Limb (tissue), 2 donors: ENCODE measurements at regions not wholly inside any gene's neighbourhood (a gene's known extent, or its start where the extent isn't known, plus 50 kb on each side); places are given as distances from the start of the nearest gene placed in this dataset.

ENCODE experiments used
- DNase-seq, 2 donors: peaks; one replicate each; pipeline ENCODE4 v3.0.0-alpha.2; 2016; ENCODE audit errors: extremely low spot score in 2 of 2

- no peak for DNase-seq
Measured at GRCh38 chr12:63264629-63265028, 113.6 kb upstream of the AVPR1A start.

- DNase-seq = no peak
Measured at GRCh38 chr12:63250486-63250885, 99.5 kb upstream of the AVPR1A start.

- DNase-seq = no peak
Measured at GRCh38 chr12:63238892-63239291, 87.9 kb upstream of the AVPR1A start.

- no peak for DNase-seq
Measured at GRCh38 chr12:63232896-63233295, 81.9 kb upstream of the AVPR1A start.

DNA sequence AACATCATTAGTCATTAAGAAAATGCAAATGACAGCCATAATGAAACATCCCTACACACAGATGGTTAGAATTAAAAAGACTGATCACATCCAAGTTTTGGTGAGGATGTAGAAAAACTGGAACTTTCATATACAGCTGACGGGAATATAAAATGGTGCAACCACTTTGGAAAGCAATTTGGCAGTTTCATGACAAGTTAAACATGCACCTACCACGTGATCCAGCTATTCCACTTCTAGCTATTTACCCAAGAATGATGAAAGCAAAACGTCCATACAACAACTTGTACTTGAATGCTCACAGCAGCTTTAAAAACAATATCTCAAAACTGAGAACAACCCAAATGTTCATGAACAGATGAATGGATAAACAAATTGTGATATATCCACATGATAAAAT, 77.9 kb upstream of the AVPR1A start:
- DNase-seq = no peak

- no peak for DNase-seq
Measured at GRCh38 chr12:63226792-63227463, 75.9 kb upstream of the AVPR1A start.

GRCh38 chr12:63224396-63224795, 73.4 kb upstream of the AVPR1A start:
- no peak for DNase-seq

GRCh38 chr12:63223128-63223527, 72.1 kb upstream of the AVPR1A start:
- no peak for DNase-seq

GRCh38 chr12:63222582-63222981, 71.6 kb upstream of the AVPR1A start:
- DNase-seq = no peak

GRCh38 chr12:63220921-63221320, 69.9 kb upstream of the AVPR1A start:
- DNase-seq = no peak

- no peak for DNase-seq
Measured at GRCh38 chr12:63212316-63212715, 61.3 kb upstream of the AVPR1A start.

DNA sequence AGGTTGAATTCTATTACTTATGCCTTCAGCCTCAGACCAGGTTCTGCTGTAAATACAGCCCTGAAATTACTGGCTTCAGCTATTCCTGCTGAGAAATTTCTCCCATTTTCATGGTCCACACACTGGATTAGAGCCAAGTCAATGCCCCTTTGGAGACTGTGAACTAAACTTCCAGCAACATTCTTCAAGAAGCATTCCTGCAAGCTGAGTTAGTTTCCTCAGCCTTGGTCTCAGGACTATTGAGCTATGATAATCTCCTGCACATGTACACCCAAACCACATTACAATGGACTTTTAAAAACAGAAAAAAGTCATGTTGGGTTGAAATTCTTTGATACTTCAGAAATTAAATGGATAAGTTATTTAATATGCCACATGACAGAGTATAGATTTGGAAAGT, 58.0 kb upstream of the AVPR1A start:
- no peak for DNase-seq

GRCh38 chr12:63206909-63207308, 55.9 kb upstream of the AVPR1A start:
- no peak for DNase-seq

DNA sequence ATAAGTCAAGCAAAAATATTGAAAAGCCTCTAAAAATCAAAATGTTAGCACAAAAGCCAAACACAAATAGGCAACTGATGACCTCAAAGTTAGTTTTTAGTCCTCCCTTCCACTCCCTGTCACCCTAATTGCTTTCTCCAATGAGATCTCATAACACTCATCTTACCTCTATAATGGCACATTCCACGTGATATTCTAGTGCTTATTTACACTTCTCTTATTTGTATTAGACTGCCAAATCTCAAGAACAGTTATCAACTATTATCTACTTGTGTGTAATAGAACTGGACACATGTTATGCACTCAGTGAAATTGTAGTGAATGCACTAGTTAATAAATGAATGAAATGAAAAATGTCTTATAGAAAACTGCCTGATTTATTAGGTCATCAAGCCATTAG, 55.5 kb upstream of the AVPR1A start:
- DNase-seq = no peak
